HepG2 (cell line): ENCODE measurements at regions not wholly inside any gene's neighbourhood (a gene's known extent, or its start where the extent isn't known, plus 50 kb on each side); places are given as distances from the start of the nearest gene placed in this dataset.

ENCODE experiments used
- FOXC1 ChIP-seq: sonication (generic); formaldehyde crosslinking; IDR thresholded peaks from 2 replicates; pipeline ENCODE4 v1.8.0; 2022; ENCODE audit warnings: mild to moderate bottlenecking, missing genetic modification reagents, borderline replicate concordance
- GRHL1 ChIP-seq: sonication (generic); formaldehyde crosslinking; conservative IDR thresholded peaks from 2 replicates; pipeline ENCODE4 v1.8.0; 2022; ENCODE audit warnings: missing genetic modification reagents
- IRF9 ChIP-seq: sonication (generic); formaldehyde crosslinking; IDR thresholded peaks from 2 replicates; pipeline ENCODE4 v1.8.0; 2022; ENCODE audit warnings: missing genetic modification reagents, mild to moderate bottlenecking, borderline replicate concordance
- MEIS2 ChIP-seq: sonication (generic); formaldehyde crosslinking; IDR thresholded peaks from 2 replicates; pipeline ENCODE4 v1.9.0; 2021; ENCODE audit warnings: mild to moderate bottlenecking, missing genetic modification reagents
- NPAS2 ChIP-seq: sonication (generic); formaldehyde crosslinking; IDR thresholded peaks from 2 replicates; pipeline ENCODE4 v1.8.0; 2022; ENCODE audit warnings: mild to moderate bottlenecking, missing genetic modification reagents, borderline replicate concordance
- RBAK ChIP-seq: sonication (generic); formaldehyde crosslinking; IDR thresholded peaks from 2 replicates; pipeline ENCODE4 v1.5.1; 2020; ENCODE audit warnings: mild to moderate bottlenecking, missing genetic modification reagents
- RNF219 ChIP-seq: sonication (generic); formaldehyde crosslinking; IDR thresholded peaks from 2 replicates; pipeline ENCODE4 v1.5.0; 2020; ENCODE audit warnings: mild to moderate bottlenecking, missing genetic modification reagents
- SP1 ChIP-seq, 2 experiments: fragments of 450-650 bp in 1 of 2; sonication (generic) in 1 of 2; formaldehyde crosslinking in 1 of 2; IDR thresholded peaks; 2 replicates each; pipeline versions ENCODE4 v1.4.0 to v1.6.1; 2016 to 2020; ENCODE audit warnings: missing genetic modification reagents in 1 of 2
- TEF ChIP-seq: sonication (generic); formaldehyde crosslinking; IDR thresholded peaks from 2 replicates; pipeline ENCODE4 v1.5.0; 2020; ENCODE audit warnings: missing genetic modification reagents
- TFDP2 ChIP-seq: sonication (generic); formaldehyde crosslinking; IDR thresholded peaks from 2 replicates; pipeline ENCODE4 v1.4.0; 2020; ENCODE audit warnings: missing genetic modification reagents
- TMF1 ChIP-seq: sonication (generic); formaldehyde crosslinking; IDR thresholded peaks from 2 replicates; pipeline ENCODE4 v1.8.1; 2022; ENCODE audit warnings: low read depth, missing genetic modification reagents
- ZBTB20 ChIP-seq: sonication (generic); formaldehyde crosslinking; IDR thresholded peaks from 2 replicates; pipeline ENCODE4 v1.8.1; 2023; ENCODE audit warnings: missing genetic modification reagents, low read depth, mild to moderate bottlenecking, borderline replicate concordance
- ZKSCAN5 ChIP-seq: sonication (generic); formaldehyde crosslinking; IDR thresholded peaks from 2 replicates; pipeline ENCODE4 v1.5.1; 2020; ENCODE audit warnings: mild to moderate bottlenecking, missing genetic modification reagents
- ZNF234 ChIP-seq: sonication (generic); formaldehyde crosslinking; conservative IDR thresholded peaks from 2 replicates; pipeline ENCODE4 v1.5.1; 2020; ENCODE audit warnings: mild to moderate bottlenecking, missing genetic modification reagents
- ZNF546 ChIP-seq: sonication (generic); formaldehyde crosslinking; conservative IDR thresholded peaks from 2 replicates; pipeline ENCODE4 v1.8.1; 2023; ENCODE audit warnings: mild to moderate bottlenecking, missing genetic modification reagents
- ZNF615 ChIP-seq: sonication (generic); formaldehyde crosslinking; IDR thresholded peaks from 2 replicates; pipeline ENCODE4 v1.5.0; 2020; ENCODE audit warnings: mild to moderate bottlenecking, missing genetic modification reagents, borderline replicate concordance
- ZNF772 ChIP-seq: sonication (generic); formaldehyde crosslinking; IDR thresholded peaks from 2 replicates; pipeline ENCODE4 v1.5.0; 2020; ENCODE audit warnings: mild to moderate bottlenecking, missing genetic modification reagents
- ZNF784 ChIP-seq: sonication (generic); formaldehyde crosslinking; IDR thresholded peaks from 2 replicates; pipeline ENCODE4 v1.5.1; 2020; ENCODE audit warnings: missing genetic modification reagents, mild to moderate bottlenecking, borderline replicate concordance
- ZSCAN5A ChIP-seq: sonication (generic); formaldehyde crosslinking; IDR thresholded peaks from 2 replicates; pipeline ENCODE4 v1.8.0; 2022; ENCODE audit warnings: mild to moderate bottlenecking, missing genetic modification reagents, borderline replicate concordance

- TF ChIP-seq ZNF784 (0 out of 2 replicates have a peak, but pooled peaks have one; percentile 28), TEF (CRISPR knock-in tag) (no peak), RNF219 (no peak), ZKSCAN5 (CRISPR knock-in tag) (no peak), ZNF772 (CRISPR knock-in tag) (0 out of 2 replicates have a peak, but pooled peaks have one; percentile 43), ZNF615 (CRISPR knock-in tag) (no peak), GRHL1 (CRISPR knock-in tag) (no peak), TMF1 (CRISPR knock-in tag) (no peak), RBAK (CRISPR knock-in tag) (peak; percentile 41; the same call in 1 of the 2 replicates), IRF9 (no peak), ZBTB20 (CRISPR knock-in tag) (no peak), ZSCAN5A (no peak), ZNF234 (CRISPR knock-in tag) (no peak), NPAS2 (CRISPR knock-in tag) (no peak), SP1 (IDR thresholded peaks at IDR 0.05) (no peak), SP1 (CRISPR knock-in tag; IDR thresholded peaks at IDR 0.05) (no peak), ZNF546 (CRISPR knock-in tag) (no peak), FOXC1 (CRISPR knock-in tag) (no peak), TFDP2 (CRISPR knock-in tag) (no peak), MEIS2 (CRISPR knock-in tag) (0 out of 2 replicates have a peak, but pooled peaks have one; percentile 73)
Measured at GRCh38 chr2:88321449-88322248, 130.8 kb downstream of the FOXI3 start (continued).
